Body of pancreas (tissue), 4 donors: ENCODE measurements at regions not wholly inside any gene's neighbourhood (a gene's known extent, or its start where the extent isn't known, plus 50 kb on each side); places are given as distances from the start of the nearest gene placed in this dataset.

Experiments used
- ATAC-seq: fragments of 150-250 bp; one replicate; pipeline ENCODE4 v1.9.1; 2016
- DNase-seq, 4 donors: peaks; one replicate each; pipeline ENCODE4 v3.0.0-alpha.2; 2019
- H3K27ac ChIP-seq, 4 donors: fragments of 200-600 bp; sonication (generic); 1 replicate in 3 of 4; 2 replicates in 1 of 4; pipeline versions ENCODE4 v1.5.1 to v1.6.1; 2016 to 2019; ENCODE audit warnings: mild to moderate bottlenecking in 1 of 4, mixed read lengths in 1 of 4, moderate library complexity in 1 of 4
- H3K27me3 ChIP-seq, 2 donors: fragments of 200-600 bp; sonication (generic); one replicate each; pipeline ENCODE4 v1.6.0; 2016; ENCODE audit warnings: mild to moderate bottlenecking in 1 of 2
- H3K36me3 ChIP-seq, 2 donors: fragments of 200-600 bp; sonication (generic); replicated peaks in 1 of 2; 2 replicates each; pipeline ENCODE4 v1.5.1; 2016; ENCODE audit warnings: low read depth in 2 of 2; ENCODE audit not compliant: insufficient read depth in 1 of 2
- H3K4me1 ChIP-seq: fragments of 200-600 bp; sonication (generic); one replicate; pipeline ENCODE4 v1.6.0; 2016
- H3K4me3 ChIP-seq, 2 donors: fragments of 200-600 bp; sonication (generic); 1 replicate in 1 of 2; 2 replicates in 1 of 2; pipeline ENCODE4 v1.5.1; 2016 to 2019
- H3K9me3 ChIP-seq, 3 donors: fragments of 200-600 bp; sonication (generic); 1 replicate in 2 of 3; 2 replicates in 1 of 3; pipeline ENCODE4 v1.5.1; 2016
- POLR2A ChIP-seq, 3 donors: fragments of 450-650 bp; IDR thresholded peaks; one replicate each; pipeline ENCODE4 v1.6.1; 2016; ENCODE audit warnings: antibody characterized with exemption in 3 of 3, mild to moderate bottlenecking in 2 of 3
- WGBS, 2 donors: methylation state at CpG; one replicate each; pipeline ENCODE4 v1.1.5; 2017; 5-methylcytosine and 5-hydroxymethylcytosine counted together
- intact Hi-C: fragments of 100-400 bp; cut with DNase I; formaldehyde crosslinking; loops from one replicate; pipeline ENCODE4 v1.15.1; 2023
- TF ChIP-seq, protein P1 (sequence below), 7 experiments: fragments of 450-650 bp in 4 of 7; fragments of 200-600 bp in 3 of 7; sonication (generic) in 3 of 7; IDR thresholded peaks; one replicate each; pipeline ENCODE4 v1.5.1; 2016 to 2019; ENCODE audit warnings: antibody characterized with exemption in 7 of 7

- ATAC-seq, result no peak
- no peaks in the 10 kb centered on the region for H3K36me3 ChIP-seq
- H3K27me3 ChIP-seq, result no peaks in the 10 kb centered on the region
- H3K27ac ChIP-seq, result no peak overlapping the region
- DNase-seq, result no peak
- H3K9me3 ChIP-seq, result no peaks in the 10 kb centered on the region
- no peaks in the 10 kb centered on the region for H3K4me1 ChIP-seq
- intact Hi-C loops, result no loop called here
- no peak overlapping the region for H3K4me3 ChIP-seq
- TF ChIP-seq, protein P1, sequence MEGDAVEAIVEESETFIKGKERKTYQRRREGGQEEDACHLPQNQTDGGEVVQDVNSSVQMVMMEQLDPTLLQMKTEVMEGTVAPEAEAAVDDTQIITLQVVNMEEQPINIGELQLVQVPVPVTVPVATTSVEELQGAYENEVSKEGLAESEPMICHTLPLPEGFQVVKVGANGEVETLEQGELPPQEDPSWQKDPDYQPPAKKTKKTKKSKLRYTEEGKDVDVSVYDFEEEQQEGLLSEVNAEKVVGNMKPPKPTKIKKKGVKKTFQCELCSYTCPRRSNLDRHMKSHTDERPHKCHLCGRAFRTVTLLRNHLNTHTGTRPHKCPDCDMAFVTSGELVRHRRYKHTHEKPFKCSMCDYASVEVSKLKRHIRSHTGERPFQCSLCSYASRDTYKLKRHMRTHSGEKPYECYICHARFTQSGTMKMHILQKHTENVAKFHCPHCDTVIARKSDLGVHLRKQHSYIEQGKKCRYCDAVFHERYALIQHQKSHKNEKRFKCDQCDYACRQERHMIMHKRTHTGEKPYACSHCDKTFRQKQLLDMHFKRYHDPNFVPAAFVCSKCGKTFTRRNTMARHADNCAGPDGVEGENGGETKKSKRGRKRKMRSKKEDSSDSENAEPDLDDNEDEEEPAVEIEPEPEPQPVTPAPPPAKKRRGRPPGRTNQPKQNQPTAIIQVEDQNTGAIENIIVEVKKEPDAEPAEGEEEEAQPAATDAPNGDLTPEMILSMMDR (IDR thresholded peaks at IDR 0.05), result no peak
- no peak for TF ChIP-seq POLR2A (IDR thresholded peaks at IDR 0.05)
- 46 to 57% methylated on average over 2 of the region's 2 CpGs for WGBS, 2 donors
These were observed 95.0 kb upstream of the ARRDC3 start for GRCh38 chr5:91478096-91478495.

- intact Hi-C loops, result no loop called here
- H3K9me3 ChIP-seq, result no peaks in the 10 kb centered on the region
- 82 to 88% methylated on average over 3 of the region's 3 CpGs for whole genome bisulfite sequencing, 2 donors
- no peaks in the 10 kb centered on the region for H3K36me3 ChIP-seq
- no peaks in the 10 kb centered on the region for H3K27me3 ChIP-seq
- ATAC-seq (no peak), DNase-seq (no peak)
- H3K27ac ChIP-seq, result no peak overlapping the region
- no peaks in the 10 kb centered on the region for H3K4me1 ChIP-seq
- no peak overlapping the region for H3K4me3 ChIP-seq
- no peak for TF ChIP-seq POLR2A (IDR thresholded peaks at IDR 0.05)
- TF ChIP-seq, protein P1 (IDR thresholded peaks at IDR 0.05), result no peak
These were observed 94.3 kb upstream of the ARRDC3 start for GRCh38 chr5:91477408-91477807.

- TF ChIP-seq, protein P1 (IDR thresholded peaks at IDR 0.05), result no peak
- TF ChIP-seq POLR2A (IDR thresholded peaks at IDR 0.05), result no peak
- H3K36me3 ChIP-seq, result no peaks in the 10 kb centered on the region
- H3K27ac ChIP-seq, result no peak overlapping the region
- 45 to 48% methylated on average over 1 of the region's 1 CpG for WGBS, 2 donors
- H3K27me3 ChIP-seq, result no peaks in the 10 kb centered on the region
- DNase-seq (no peak), ATAC-seq (no peak)
- intact Hi-C loops, result no loop called here
- H3K9me3 ChIP-seq, result no peaks in the 10 kb centered on the region
- no peaks in the 10 kb centered on the region for H3K4me1 ChIP-seq
- H3K4me3 ChIP-seq, result no peak overlapping the region
These were observed 91.1 kb upstream of the ARRDC3 start for GRCh38 chr5:91474201-91474600.

DNA sequence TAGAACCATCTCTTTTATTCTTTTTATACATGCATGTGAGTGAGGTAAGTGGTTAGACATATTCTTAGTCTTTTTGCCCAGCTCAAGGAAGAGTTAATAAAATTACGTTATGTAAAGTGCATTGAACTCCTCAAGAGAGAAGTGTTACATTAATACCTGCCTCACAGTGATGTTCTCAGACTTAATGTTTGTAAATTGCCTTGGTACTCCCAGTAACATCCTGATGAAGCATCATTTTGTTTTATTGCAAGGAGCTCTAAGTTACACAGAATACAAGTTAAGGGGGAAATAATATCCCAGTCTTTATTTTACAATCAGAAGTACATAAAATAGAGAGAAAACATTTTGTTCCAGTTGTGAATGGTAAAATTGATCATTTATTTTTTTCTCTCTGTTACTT is 89.5 kb upstream of the ARRDC3 start:
- TF ChIP-seq, protein P1 (IDR thresholded peaks at IDR 0.05), result no peak
- Histone ChIP-seq H3K4me1 (no peaks in the 10 kb centered on the region), H3K36me3 (no peaks in the 10 kb centered on the region), H3K4me3 (no peak overlapping the region), H3K27ac (no peak overlapping the region), H3K27me3 (no peaks in the 10 kb centered on the region), H3K9me3 (no peaks in the 10 kb centered on the region)
- DNase-seq (no peak), ATAC-seq (no peak)
- intact Hi-C loops, result no loop called here
- 62 to 70% methylated on average over 1 of the region's 1 CpG for WGBS, 2 donors

DNA sequence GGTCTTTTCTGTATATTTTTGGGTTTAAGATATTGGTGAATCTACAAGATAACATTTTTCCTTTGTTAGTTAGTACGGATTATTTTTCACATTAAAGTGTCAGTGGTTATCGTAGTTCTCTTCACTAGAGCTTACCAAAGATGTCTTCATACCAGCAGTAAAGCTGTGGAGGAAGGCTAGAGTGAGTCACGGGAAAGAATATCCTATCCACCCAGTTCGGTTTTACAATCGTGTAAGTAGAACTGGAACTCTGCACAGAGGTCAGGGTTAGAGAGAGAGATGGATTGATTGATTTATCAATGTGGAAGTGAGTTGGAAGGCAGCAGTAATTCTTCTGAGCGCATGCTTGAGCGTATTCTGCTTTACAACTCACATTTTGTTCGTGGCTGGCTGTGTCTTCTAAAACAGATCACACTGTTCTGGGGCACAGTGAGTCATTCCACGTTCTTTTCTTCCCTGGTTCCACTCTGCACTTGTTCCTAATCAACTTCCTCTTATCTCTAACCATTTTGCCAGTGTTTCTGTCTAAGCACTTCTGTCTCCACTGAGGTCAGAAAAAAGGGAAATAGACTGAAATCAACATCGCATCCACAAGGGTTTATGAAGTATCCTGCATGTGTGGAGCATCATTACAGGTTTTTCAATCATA is 86.5 kb upstream of the ARRDC3 start:
- Histone ChIP-seq H3K27me3 (no peaks in the 10 kb centered on the region), H3K4me3 (no peak overlapping the region), H3K27ac (peak overlapping the region in 1 of 4 donors; percentile 59), H3K9me3 (no peaks in the 10 kb centered on the region), H3K36me3 (no peaks in the 10 kb centered on the region), H3K4me1 (no peaks in the 10 kb centered on the region)
- TF ChIP-seq, protein P1 (IDR thresholded peaks at IDR 0.05), result no peak
- no peak for TF ChIP-seq POLR2A (IDR thresholded peaks at IDR 0.05)
- DNase-seq, result peak in 1 of 4 donors; percentile 54
- ATAC-seq, result no peak
- intact Hi-C loops, result no loop called here
- 58 to 75% methylated on average over 10 of the region's 10 CpGs for WGBS, 2 donors
